ENCODE measurements at regions not wholly inside any gene's neighbourhood (a gene's known extent, or its start where the extent isn't known, plus 50 kb on each side); places are given as distances from the start of the nearest gene placed in this dataset.

GRCh38 chr6:91387290-91388059, 800.6 kb upstream of the MAP3K7 start:
- no peak for DNase-seq (ENCODE audit: low read depth in 4 of 4, low spot score in 2 of 4)

GRCh38 chr6:91386204-91386603, 799.3 kb upstream of the MAP3K7 start:
- DNase-seq (ENCODE audit: low read depth in 4 of 4, low spot score in 2 of 4), result no peak

GRCh38 chr6:91383207-91383606, 796.3 kb upstream of the MAP3K7 start:
- no peak for DNase-seq (ENCODE audit: low read depth in 4 of 4, low spot score in 2 of 4)

- DNase-seq (ENCODE audit: low read depth in 4 of 4, low spot score in 2 of 4), result no peak
These were observed 789.8 kb upstream of the MAP3K7 start for GRCh38 chr6:91376686-91377085.

- DNase-seq (ENCODE audit: low read depth in 4 of 4, low spot score in 2 of 4), result no peak
These were observed 779.9 kb upstream of the MAP3K7 start for GRCh38 chr6:91366781-91367180.

- no peak for DNase-seq (ENCODE audit: low read depth in 4 of 4, low spot score in 2 of 4)
These were observed 772.1 kb upstream of the MAP3K7 start for GRCh38 chr6:91358986-91359385.

- no peak for DNase-seq (ENCODE audit: low read depth in 4 of 4, low spot score in 2 of 4)
These were observed 766.0 kb upstream of the MAP3K7 start for GRCh38 chr6:91352878-91353277.

GRCh38 chr6:91352321-91352720, 765.4 kb upstream of the MAP3K7 start:
- DNase-seq (ENCODE audit: low read depth in 4 of 4, low spot score in 2 of 4), result no peak

- DNase-seq (ENCODE audit: low read depth in 4 of 4, low spot score in 2 of 4), result no peak
These were observed 763.5 kb upstream of the MAP3K7 start for GRCh38 chr6:91350146-91350908.

GRCh38 chr6:91341473-91341872, 754.6 kb upstream of the MAP3K7 start:
- no peak for DNase-seq (ENCODE audit: low read depth in 4 of 4, low spot score in 2 of 4)

GRCh38 chr6:91340896-91341395, 754.1 kb upstream of the MAP3K7 start:
- DNase-seq (ENCODE audit: low read depth in 4 of 4, low spot score in 2 of 4), result no peak

GRCh38 chr6:91337967-91338366, 751.1 kb upstream of the MAP3K7 start:
- no peak for DNase-seq (ENCODE audit: low read depth in 4 of 4, low spot score in 2 of 4)

GRCh38 chr6:91330896-91331295, 744.0 kb upstream of the MAP3K7 start:
- DNase-seq (ENCODE audit: low read depth in 4 of 4, low spot score in 2 of 4), result no peak

- no peak for DNase-seq (ENCODE audit: low read depth in 4 of 4, low spot score in 2 of 4)
These were observed 741.4 kb upstream of the MAP3K7 start for GRCh38 chr6:91328241-91328640.

GRCh38 chr6:91324711-91325110, 737.8 kb upstream of the MAP3K7 start:
- no peak for DNase-seq (ENCODE audit: low read depth in 4 of 4, low spot score in 2 of 4)

GRCh38 chr6:91317984-91318383, 731.1 kb upstream of the MAP3K7 start:
- no peak for DNase-seq (ENCODE audit: low read depth in 4 of 4, low spot score in 2 of 4)

GRCh38 chr6:91317247-91317835, 730.5 kb upstream of the MAP3K7 start:
- no peak for DNase-seq (ENCODE audit: low read depth in 4 of 4, low spot score in 2 of 4)

GRCh38 chr6:91310178-91310577, 723.3 kb upstream of the MAP3K7 start:
- no peak for DNase-seq (ENCODE audit: low read depth in 4 of 4, low spot score in 2 of 4)

- no peak for DNase-seq (ENCODE audit: low read depth in 4 of 4, low spot score in 2 of 4)
These were observed 718.9 kb upstream of the MAP3K7 start for GRCh38 chr6:91305755-91306154.

GRCh38 chr6:91304521-91304920, 717.6 kb upstream of the MAP3K7 start:
- DNase-seq (ENCODE audit: low read depth in 4 of 4, low spot score in 2 of 4), result no peak

GRCh38 chr6:91303326-91303725, 716.5 kb upstream of the MAP3K7 start:
- no peak for DNase-seq (ENCODE audit: low read depth in 4 of 4, low spot score in 2 of 4)
